ENCODE measurements at regions not wholly inside any gene's neighbourhood (a gene's known extent, or its start where the extent isn't known, plus 50 kb on each side); places are given as distances from the start of the nearest gene placed in this dataset.

GRCh38 chr2:223530811-223531210 lies 71.3 kb downstream of the SCG2 start:
- Histone ChIP-seq H3K36me3 (ENCODE audit: control insufficient read depth in 2 of 4, insufficient read depth in 4 of 4, low read length in 3 of 4) (no peaks in the 10 kb centered on the region), H3K27me3 (replicated peaks in 1 of 4; ENCODE audit: control insufficient read depth in 3 of 4, extremely low read depth in 1 of 4, insufficient read depth in 3 of 4, low read length in 3 of 4) (no peaks in the 10 kb centered on the region), H4K5ac (ENCODE audit: insufficient read length, low read depth, low read length) (no peak overlapping the region), H2BK120ac (replicated peaks; ENCODE audit: low read depth, low read length) (no peak overlapping the region), H2AFZ (ENCODE audit: low read length) (no peak overlapping the region), H2BK15ac (ENCODE audit: low read length) (no peak overlapping the region), H3K9ac (replicated peaks in 1 of 4; ENCODE audit: extremely low read depth in 1 of 4, low read depth in 3 of 4, low read length in 3 of 4) (no peak overlapping the region), H4K20me1 (replicated peaks in 1 of 2; ENCODE audit: control insufficient read depth in 1 of 2, insufficient read depth in 2 of 2, low read length in 2 of 2) (no peaks in the 10 kb centered on the region), H3K79me2 (ENCODE audit: control insufficient read depth in 1 of 2, insufficient read depth in 2 of 2, low read length in 2 of 2) (no peaks in the 10 kb centered on the region), H2BK20ac (ENCODE audit: low read length) (no peak overlapping the region), H3K23ac (ENCODE audit: insufficient read length) (no peak overlapping the region), H3K23me2 (ENCODE audit: low read depth, low read length) (no peaks in the 10 kb centered on the region), H3K56ac (replicated peaks; ENCODE audit: insufficient read length, low read depth, low read length) (no peak overlapping the region), H2BK5ac (ENCODE audit: low read depth, low read length) (no peak overlapping the region), H4K8ac (ENCODE audit: extremely low read depth, insufficient read depth, low read length) (no peak overlapping the region), H4K91ac (replicated peaks; ENCODE audit: insufficient read length, low read length) (no peak overlapping the region), H3K4ac (replicated peaks; ENCODE audit: insufficient read length, low read depth, low read length) (no peak overlapping the region), H2AK5ac (ENCODE audit: low read depth, low read length) (no peak overlapping the region), H3K18ac (ENCODE audit: extremely low read depth, low read length) (no peak overlapping the region), H3K4me2 (ENCODE audit: insufficient read depth in 1 of 2, low read depth in 2 of 2, low read length in 2 of 2) (no peak overlapping the region), H3K27ac (ENCODE audit: low read depth, low read length) (no peak overlapping the region), H3K4me3 (ENCODE audit: extremely low read depth in 1 of 4, insufficient read depth in 2 of 4, low read depth in 3 of 4, low read length in 4 of 4) (no peak overlapping the region), H2BK12ac (ENCODE audit: low read depth, low read length) (no peak overlapping the region), H3K9me3 (ENCODE audit: insufficient read depth in 2 of 2, low read depth in 1 of 2, low read length in 1 of 2) (no peaks in the 10 kb centered on the region), H3K79me1 (ENCODE audit: low read depth, low read length) (no peaks in the 10 kb centered on the region), H3K14ac (ENCODE audit: insufficient read length) (no peak overlapping the region), H3K4me1 (replicated peaks in 1 of 4; ENCODE audit: control insufficient read depth in 3 of 4, insufficient read depth in 4 of 4, low read length in 3 of 4) (no peaks in the 10 kb centered on the region)
- CTCF ChIA-PET (ENCODE audit: partially characterized antibody) = no interaction called here
- DNase-seq (ENCODE audit: low read depth in 1 of 2, low spot score in 2 of 2) (no peak), FAIRE-seq (no peak)
- POLR2A ChIA-PET (ENCODE audit: partially characterized antibody) = no interaction called here
- TF ChIP-seq ATF3 (IDR thresholded peaks at IDR 0.05; ENCODE audit: insufficient read depth, low read depth, low read length) = no peak
- no peak for TF ChIP-seq RNF2 (IDR thresholded peaks at IDR 0.05; ENCODE audit: borderline replicate concordance, low read depth, low read length, missing control alignments, poor library complexity, severe bottlenecking)
- TF ChIP-seq PHF8 (conservative IDR thresholded peaks at IDR 0.05; ENCODE audit: low read depth, low read length) = no peak
- no peak for TF ChIP-seq SAP30 (IDR thresholded peaks at IDR 0.05; ENCODE audit: insufficient read depth, insufficient replicate concordance, low read length)
- TF ChIP-seq CTBP2 (IDR thresholded peaks at IDR 0.05; ENCODE audit: borderline replicate concordance, insufficient read depth, insufficient read length, low read length) = no peak
- 85% methylated on average over 4 of the region's 4 CpGs; no CpG with 5 or more reads in 1 of the 2 experiments for WGBS, 2 experiments (ENCODE audit: extremely low coverage in 1 of 2, insufficient coverage in 1 of 2, insufficient read length in 1 of 2, insufficient replicate concordance in 2 of 2, low coverage in 1 of 2, low lambda C conversion rate in 2 of 2, missing lambda C conversion rate in 1 of 2)

All from H1 (cell line).